Epithelial cell of esophagus (primary cell): ENCODE measurements at regions not wholly inside any gene's neighbourhood (a gene's known extent, or its start where the extent isn't known, plus 50 kb on each side); places are given as distances from the start of the nearest gene placed in this dataset.

ENCODE experiments used
- DNase-seq: peaks from one replicate; pipeline ENCODE4 v3.0.0; 2010; ENCODE audit warnings: low read depth
- H3K4me3 ChIP-seq: 2 replicates; pipeline ENCODE4 v1.5.1; 2011; ENCODE audit warnings: mild to moderate bottlenecking, low read length, control low read depth
- TF ChIP-seq, protein P1 (sequence below): IDR thresholded peaks from 2 replicates; pipeline ENCODE4 v1.5.1; 2011; ENCODE audit warnings: low read depth, mild to moderate bottlenecking, low read length, control low read depth, inconsistent platforms; ENCODE audit not compliant: insufficient read depth; ENCODE audit errors: missing control alignments

DNA sequence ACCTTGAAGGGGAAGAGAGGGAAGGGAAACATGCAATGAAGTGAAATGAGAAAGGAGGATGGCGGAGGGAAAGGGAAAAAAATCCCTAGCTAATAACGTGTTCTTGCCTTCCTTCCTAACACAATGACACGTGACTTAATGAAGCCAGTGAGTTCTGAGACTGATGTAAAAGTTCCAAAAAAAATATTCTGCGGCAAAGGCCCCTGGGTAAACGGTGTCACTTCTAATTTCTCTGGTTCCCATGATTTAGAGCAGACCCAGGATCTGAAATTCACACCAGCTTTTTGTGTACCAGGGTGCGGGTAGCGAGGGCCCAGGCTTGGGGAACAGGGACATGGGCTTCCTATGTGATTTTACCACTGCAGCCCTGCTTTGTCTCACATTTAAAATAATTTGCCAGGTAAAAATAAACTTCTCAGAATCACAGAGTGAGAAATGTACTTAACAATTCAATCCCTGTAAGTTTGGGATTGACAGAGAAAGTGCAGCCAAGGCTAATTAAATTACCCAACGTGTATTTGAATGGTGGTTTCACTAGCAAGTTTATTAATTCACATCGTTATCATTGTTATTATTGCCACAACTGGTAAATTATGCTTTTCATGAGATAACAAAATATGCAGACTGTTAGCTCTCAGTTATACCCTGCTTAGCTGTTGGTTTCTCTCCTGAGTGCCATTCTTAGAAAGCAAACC is 182.4 kb downstream of the SEM1 start:
- H3K4me3 ChIP-seq: no peak overlapping the region
- DNase-seq: no peak
- TF ChIP-seq, protein P1, sequence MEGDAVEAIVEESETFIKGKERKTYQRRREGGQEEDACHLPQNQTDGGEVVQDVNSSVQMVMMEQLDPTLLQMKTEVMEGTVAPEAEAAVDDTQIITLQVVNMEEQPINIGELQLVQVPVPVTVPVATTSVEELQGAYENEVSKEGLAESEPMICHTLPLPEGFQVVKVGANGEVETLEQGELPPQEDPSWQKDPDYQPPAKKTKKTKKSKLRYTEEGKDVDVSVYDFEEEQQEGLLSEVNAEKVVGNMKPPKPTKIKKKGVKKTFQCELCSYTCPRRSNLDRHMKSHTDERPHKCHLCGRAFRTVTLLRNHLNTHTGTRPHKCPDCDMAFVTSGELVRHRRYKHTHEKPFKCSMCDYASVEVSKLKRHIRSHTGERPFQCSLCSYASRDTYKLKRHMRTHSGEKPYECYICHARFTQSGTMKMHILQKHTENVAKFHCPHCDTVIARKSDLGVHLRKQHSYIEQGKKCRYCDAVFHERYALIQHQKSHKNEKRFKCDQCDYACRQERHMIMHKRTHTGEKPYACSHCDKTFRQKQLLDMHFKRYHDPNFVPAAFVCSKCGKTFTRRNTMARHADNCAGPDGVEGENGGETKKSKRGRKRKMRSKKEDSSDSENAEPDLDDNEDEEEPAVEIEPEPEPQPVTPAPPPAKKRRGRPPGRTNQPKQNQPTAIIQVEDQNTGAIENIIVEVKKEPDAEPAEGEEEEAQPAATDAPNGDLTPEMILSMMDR: no peak

DNA sequence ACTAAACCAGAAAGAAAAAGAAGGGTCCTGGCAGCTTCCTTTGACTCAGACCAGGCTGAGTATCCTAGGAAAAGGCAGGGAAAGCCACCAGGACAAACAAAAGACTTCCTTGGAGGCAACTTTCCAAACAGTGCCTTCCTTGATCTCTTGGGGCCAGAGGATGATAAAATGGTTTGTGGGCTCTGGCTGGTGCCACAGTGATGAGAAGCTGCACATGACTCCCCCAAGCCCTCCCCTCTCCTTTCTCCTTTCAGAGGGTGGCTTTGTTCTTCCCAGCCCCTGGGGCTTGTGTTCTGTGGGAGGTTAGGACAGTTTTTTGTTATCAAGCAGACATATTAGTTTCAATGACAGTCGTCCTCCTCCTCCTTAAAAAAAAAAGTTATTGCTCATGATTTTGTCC is 183.2 kb downstream of the SEM1 start:
- no peak overlapping the region for H3K4me3 ChIP-seq
- no peak for DNase-seq
- TF ChIP-seq, protein P1: no peak

DNA sequence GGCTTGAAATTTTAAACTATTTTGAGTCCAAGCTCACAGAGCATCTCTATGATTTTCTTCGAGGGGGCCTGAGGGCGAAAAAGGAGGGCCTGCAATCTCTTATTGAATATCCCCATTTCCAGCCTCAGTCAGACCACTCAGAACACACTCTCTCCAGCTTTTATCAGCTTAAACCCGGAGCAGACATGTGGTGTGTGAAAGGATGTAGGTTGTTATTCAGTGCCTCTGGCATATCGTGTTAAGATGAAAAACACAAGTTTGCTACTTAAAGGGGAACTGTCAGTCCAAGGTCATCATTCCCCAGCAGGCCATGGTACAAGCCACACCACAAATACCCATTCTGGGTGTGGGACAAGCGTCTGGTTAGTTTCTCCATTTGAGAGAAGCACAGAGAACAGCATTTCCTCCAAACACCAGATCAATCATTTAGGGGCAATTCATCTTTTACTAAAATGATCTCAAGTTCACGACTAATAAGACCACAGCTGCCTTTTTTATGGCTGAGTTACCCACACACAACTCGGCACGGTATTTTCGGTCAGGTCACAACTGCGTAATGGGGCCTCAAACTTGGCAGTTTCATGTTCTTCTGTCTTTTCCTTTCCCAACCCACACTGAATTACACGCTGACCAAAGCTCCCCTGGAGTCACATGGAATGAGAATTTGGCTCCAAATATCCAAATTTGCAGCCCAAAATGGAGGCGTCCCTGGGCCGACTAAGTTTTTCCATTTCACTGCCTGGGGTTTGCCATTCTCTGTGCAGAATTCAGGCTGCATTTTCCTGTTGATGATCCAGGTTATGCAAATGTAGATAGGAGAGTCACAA is 188.4 kb downstream of the SEM1 start:
- DNase-seq: no peak
- H3K4me3 ChIP-seq: no peak overlapping the region
- TF ChIP-seq, protein P1: no peak

DNA sequence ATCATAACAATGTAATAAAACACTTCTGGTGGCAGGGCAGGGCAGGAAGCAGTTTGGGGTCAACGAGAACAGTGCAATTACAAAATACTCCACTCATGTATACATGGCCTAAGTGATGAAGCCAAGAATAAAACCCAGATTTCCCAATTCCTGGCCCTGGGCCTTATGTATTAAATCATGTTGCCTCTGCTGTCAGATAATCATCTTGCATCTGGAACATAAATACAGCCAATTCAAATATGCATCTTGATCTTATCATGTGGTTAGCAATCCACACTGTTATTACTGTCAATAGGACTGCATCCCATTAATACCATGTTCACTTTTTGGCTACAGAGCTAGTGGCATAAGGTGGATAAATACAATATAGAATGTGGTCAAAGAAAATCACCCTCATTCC is 186.5 kb upstream of the SLC25A13 start:
- DNase-seq: peak; percentile 34
- TF ChIP-seq, protein P1: no peak
- no peak overlapping the region for H3K4me3 ChIP-seq

GRCh38 chr7:96503597-96503996 is 181.7 kb upstream of the SLC25A13 start:
- TF ChIP-seq, protein P1: no peak
- no peak for DNase-seq
- H3K4me3 ChIP-seq: no peak overlapping the region

DNA sequence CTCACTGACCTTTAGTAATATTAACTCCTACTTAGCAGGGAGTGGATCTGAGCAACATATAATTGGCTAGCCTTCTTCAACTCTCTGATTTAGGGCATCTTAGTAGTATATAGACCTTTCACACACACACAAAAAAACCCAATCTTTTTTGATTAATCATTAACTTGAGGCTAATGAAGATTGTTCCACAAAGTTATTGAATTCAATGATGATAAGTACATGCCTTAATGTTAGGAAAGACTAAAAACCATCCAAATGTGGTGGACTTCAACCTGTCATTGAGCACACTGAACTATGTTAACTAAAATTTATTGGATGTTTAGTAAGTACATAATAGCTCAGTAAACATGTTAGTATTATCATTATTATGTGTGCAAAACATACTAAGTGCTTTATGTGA is 179.4 kb upstream of the SLC25A13 start:
- TF ChIP-seq, protein P1: no peak
- DNase-seq: no peak
- no peak overlapping the region for H3K4me3 ChIP-seq

DNA sequence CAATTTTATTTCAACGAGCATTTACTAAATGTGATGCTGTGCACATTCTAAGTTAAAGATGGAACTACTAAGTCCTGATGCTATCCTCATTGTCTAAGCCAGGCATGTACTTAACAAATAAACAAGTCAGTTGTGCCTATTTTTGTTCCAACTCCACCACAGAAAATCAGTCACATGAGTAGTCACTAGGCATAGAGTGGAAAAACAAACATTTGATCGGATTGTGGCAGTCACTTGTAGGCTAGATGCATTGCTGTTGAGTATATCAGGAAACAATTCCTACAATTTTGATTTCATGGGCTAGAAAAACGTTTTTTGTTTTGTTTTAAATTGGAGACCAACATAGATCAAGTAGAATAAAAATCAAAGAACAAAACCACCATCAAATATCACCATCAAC is 177.6 kb upstream of the SLC25A13 start:
- TF ChIP-seq, protein P1: no peak
- DNase-seq: no peak
- no peak overlapping the region for H3K4me3 ChIP-seq
